WTC11 (cell line): ENCODE measurements at regions not wholly inside any gene's neighbourhood (a gene's known extent, or its start where the extent isn't known, plus 50 kb on each side); places are given as distances from the start of the nearest gene placed in this dataset.

Experiments
- ATAC-seq: fragments of 200-7000 bp; cut with Tn5 transposase; 2 replicates; pipeline ENCODE4 v1.10.0; 2021; ENCODE audit warnings: mild to moderate bottlenecking, moderate library complexity
- CTCF ChIA-PET: fragments of 300-600 bp; sonication (Branson Sonifier 250); formaldehyde crosslinking; loops from one replicate; lab custom pipeline; 2021; ENCODE audit warnings: antibody characterized with exemption; lab: Charles Lee
- POLR2A ChIA-PET: fragments of 350-600 bp; sonication (Branson Sonifier 250); formaldehyde crosslinking; loops from one replicate; lab custom pipeline; 2021; ENCODE audit warnings: antibody characterized with exemption; lab: Charles Lee
- DNase-seq: peaks from one replicate; pipeline ENCODE4 v3.0.0; 2021; ENCODE audit warnings: low spot score
- H3K27ac Mint-ChIP-seq: 2 replicates; pipeline ENCODE4 v1.8.0; 2021; ENCODE audit warnings: mixed read lengths
- H3K27me3 Mint-ChIP-seq: 2 replicates; pipeline ENCODE4 v1.8.0; 2021; ENCODE audit warnings: low read depth, mild to moderate bottlenecking, moderate library complexity, mixed read lengths
- H3K36me3 Mint-ChIP-seq: 2 replicates; pipeline ENCODE4 v1.8.0; 2021; ENCODE audit warnings: mixed read lengths
- H3K4me1 Mint-ChIP-seq: 2 replicates; pipeline ENCODE4 v1.8.0; 2022; ENCODE audit warnings: mixed read lengths
- H3K4me3 Mint-ChIP-seq: 2 replicates; pipeline ENCODE4 v1.8.0; 2021; ENCODE audit warnings: mild to moderate bottlenecking, moderate library complexity, mixed read lengths
- H3K9me3 Mint-ChIP-seq: 2 replicates; pipeline ENCODE4 v1.8.0; 2021; ENCODE audit warnings: mixed read lengths
- CBFB ChIP-seq: sonication (generic); formaldehyde crosslinking; IDR thresholded peaks from 2 replicates; pipeline ENCODE4 v1.8.1; 2022; ENCODE audit warnings: mild to moderate bottlenecking, low read depth, missing genetic modification reagents
- FOXJ3 ChIP-seq: sonication (generic); formaldehyde crosslinking; IDR thresholded peaks from 2 replicates; pipeline ENCODE4 v1.9.0; 2021; ENCODE audit warnings: missing genetic modification reagents, mild to moderate bottlenecking, borderline replicate concordance
- GTF2I ChIP-seq: fragments of 250-450 bp; sonication (Bioruptor Pico); conservative IDR thresholded peaks from 2 replicates; pipeline ENCODE4 v1.4.0; 2021; ENCODE audit warnings: mild to moderate bottlenecking
- HMGA2 ChIP-seq: fragments of 250-450 bp; sonication (Bioruptor Pico); IDR thresholded peaks from 2 replicates; pipeline ENCODE4 v1.4.0; 2021; ENCODE audit warnings: mild to moderate bottlenecking, moderate library complexity
- JAZF1 ChIP-seq: fragments of 250-450 bp; sonication (Bioruptor Pico); IDR thresholded peaks from 2 replicates; pipeline ENCODE4 v1.9.0; 2021; ENCODE audit warnings: moderate library complexity, mild to moderate bottlenecking, inconsistent platforms
- NFATC4 ChIP-seq: fragments of 250-450 bp; sonication (Bioruptor Pico); IDR thresholded peaks from 2 replicates; pipeline ENCODE4 v1.9.0; 2021; ENCODE audit warnings: mild to moderate bottlenecking
- PRRX2 ChIP-seq: fragments of 250-450 bp; sonication (Bioruptor Pico); IDR thresholded peaks from 2 replicates; pipeline ENCODE4 v1.8.0; 2021; ENCODE audit warnings: mild to moderate bottlenecking
- SMAD4 ChIP-seq: sonication (generic); formaldehyde crosslinking; IDR thresholded peaks from 2 replicates; pipeline ENCODE4 v1.8.0; 2022; ENCODE audit warnings: mild to moderate bottlenecking, missing genetic modification reagents
- TP53 ChIP-seq: sonication (generic); formaldehyde crosslinking; IDR thresholded peaks from 2 replicates; pipeline ENCODE4 v1.8.1; 2023; ENCODE audit warnings: mild to moderate bottlenecking, missing genetic modification reagents
- ZNF121 ChIP-seq: sonication (generic); formaldehyde crosslinking; IDR thresholded peaks from 2 replicates; pipeline ENCODE4 v1.8.0; 2023; ENCODE audit warnings: missing genetic modification reagents
- ZNF219 ChIP-seq: sonication (generic); formaldehyde crosslinking; IDR thresholded peaks from 2 replicates; pipeline ENCODE4 v1.8.0; 2023; ENCODE audit warnings: missing genetic modification reagents, mild to moderate bottlenecking, borderline replicate concordance
- ZNF263 ChIP-seq: sonication (generic); formaldehyde crosslinking; IDR thresholded peaks from 2 replicates; pipeline ENCODE4 v1.8.1; 2022; ENCODE audit warnings: low read depth, mild to moderate bottlenecking, moderate library complexity, missing genetic modification reagents
- TF ChIP-seq, protein P1 (sequence below): sonication (generic); formaldehyde crosslinking; IDR thresholded peaks from 2 replicates; pipeline ENCODE4 v1.8.0; 2022; ENCODE audit warnings: mild to moderate bottlenecking, missing genetic modification reagents
- TF ChIP-seq, protein P2 (sequence below): sonication (generic); formaldehyde crosslinking; IDR thresholded peaks from 2 replicates; pipeline ENCODE4 v1.8.1; 2023; ENCODE audit warnings: mild to moderate bottlenecking, moderate library complexity, missing genetic modification reagents
- TF ChIP-seq, protein P3 (sequence below): sonication (generic); formaldehyde crosslinking; IDR thresholded peaks from 2 replicates; pipeline ENCODE4 v1.8.0; 2022; ENCODE audit warnings: missing genetic modification reagents
- TF ChIP-seq, protein P4 (sequence below): sonication (generic); formaldehyde crosslinking; IDR thresholded peaks from 2 replicates; pipeline ENCODE4 v1.8.1; 2022; ENCODE audit warnings: missing genetic modification reagents, borderline replicate concordance
- TF ChIP-seq, protein P5 (sequence below): sonication (generic); formaldehyde crosslinking; IDR thresholded peaks from 2 replicates; pipeline ENCODE4 v1.8.1; 2023; ENCODE audit warnings: mild to moderate bottlenecking, missing genetic modification reagents, moderate library complexity
- TF ChIP-seq, protein P6 (sequence below): sonication (generic); formaldehyde crosslinking; IDR thresholded peaks from 2 replicates; pipeline ENCODE4 v1.8.0; 2022; ENCODE audit warnings: mild to moderate bottlenecking, missing genetic modification reagents
- TF ChIP-seq, protein P7 (sequence below): sonication (generic); formaldehyde crosslinking; IDR thresholded peaks from 2 replicates; pipeline ENCODE4 v1.8.1; 2022; ENCODE audit warnings: mild to moderate bottlenecking, moderate library complexity, missing genetic modification reagents

DNA sequence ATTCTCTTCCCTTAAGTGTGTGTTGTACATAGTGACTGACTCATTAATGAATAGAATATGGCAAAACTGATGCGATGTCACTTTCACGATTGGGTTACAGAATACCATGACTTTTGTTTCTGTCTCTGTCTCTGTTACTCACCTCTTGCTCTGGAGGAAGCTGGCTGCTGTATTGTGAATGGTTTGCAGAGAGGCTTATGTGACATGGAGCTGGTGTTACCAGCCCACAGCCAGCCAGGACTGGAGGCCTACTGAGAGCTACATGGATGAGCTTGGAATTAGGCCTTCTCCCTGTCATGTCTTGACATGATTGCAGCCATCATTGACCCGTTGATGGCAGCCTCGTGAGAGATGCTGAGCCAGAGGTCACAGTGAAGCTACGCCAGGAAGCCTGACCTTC is 161.9 kb downstream of the TAF11L14 start (continued):
- TF ChIP-seq, protein P1, sequence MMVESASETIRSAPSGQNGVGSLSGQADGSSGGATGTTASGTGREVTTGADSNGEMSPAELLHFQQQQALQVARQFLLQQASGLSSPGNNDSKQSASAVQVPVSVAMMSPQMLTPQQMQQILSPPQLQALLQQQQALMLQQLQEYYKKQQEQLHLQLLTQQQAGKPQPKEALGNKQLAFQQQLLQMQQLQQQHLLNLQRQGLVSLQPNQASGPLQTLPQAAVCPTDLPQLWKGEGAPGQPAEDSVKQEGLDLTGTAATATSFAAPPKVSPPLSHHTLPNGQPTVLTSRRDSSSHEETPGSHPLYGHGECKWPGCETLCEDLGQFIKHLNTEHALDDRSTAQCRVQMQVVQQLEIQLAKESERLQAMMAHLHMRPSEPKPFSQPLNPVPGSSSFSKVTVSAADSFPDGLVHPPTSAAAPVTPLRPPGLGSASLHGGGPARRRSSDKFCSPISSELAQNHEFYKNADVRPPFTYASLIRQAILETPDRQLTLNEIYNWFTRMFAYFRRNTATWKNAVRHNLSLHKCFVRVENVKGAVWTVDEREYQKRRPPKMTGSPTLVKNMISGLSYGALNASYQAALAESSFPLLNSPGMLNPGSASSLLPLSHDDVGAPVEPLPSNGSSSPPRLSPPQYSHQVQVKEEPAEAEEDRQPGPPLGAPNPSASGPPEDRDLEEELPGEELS (CRISPR knock-in tag) = no peak
- no peak for TF ChIP-seq HMGA2 (CRISPR knock-in tag)
- TF ChIP-seq, protein P2, sequence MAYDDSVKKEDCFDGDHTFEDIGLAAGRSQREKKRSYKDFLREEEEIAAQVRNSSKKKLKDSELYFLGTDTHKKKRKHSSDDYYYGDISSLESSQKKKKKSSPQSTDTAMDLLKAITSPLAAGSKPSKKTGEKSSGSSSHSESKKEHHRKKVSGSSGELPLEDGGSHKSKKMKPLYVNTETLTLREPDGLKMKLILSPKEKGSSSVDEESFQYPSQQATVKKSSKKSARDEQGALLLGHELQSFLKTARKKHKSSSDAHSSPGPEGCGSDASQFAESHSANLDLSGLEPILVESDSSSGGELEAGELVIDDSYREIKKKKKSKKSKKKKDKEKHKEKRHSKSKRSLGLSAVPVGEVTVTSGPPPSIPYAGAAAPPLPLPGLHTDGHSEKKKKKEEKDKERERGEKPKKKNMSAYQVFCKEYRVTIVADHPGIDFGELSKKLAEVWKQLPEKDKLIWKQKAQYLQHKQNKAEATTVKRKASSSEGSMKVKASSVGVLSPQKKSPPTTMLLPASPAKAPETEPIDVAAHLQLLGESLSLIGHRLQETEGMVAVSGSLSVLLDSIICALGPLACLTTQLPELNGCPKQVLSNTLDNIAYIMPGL (CRISPR knock-in tag) = no peak

DNA sequence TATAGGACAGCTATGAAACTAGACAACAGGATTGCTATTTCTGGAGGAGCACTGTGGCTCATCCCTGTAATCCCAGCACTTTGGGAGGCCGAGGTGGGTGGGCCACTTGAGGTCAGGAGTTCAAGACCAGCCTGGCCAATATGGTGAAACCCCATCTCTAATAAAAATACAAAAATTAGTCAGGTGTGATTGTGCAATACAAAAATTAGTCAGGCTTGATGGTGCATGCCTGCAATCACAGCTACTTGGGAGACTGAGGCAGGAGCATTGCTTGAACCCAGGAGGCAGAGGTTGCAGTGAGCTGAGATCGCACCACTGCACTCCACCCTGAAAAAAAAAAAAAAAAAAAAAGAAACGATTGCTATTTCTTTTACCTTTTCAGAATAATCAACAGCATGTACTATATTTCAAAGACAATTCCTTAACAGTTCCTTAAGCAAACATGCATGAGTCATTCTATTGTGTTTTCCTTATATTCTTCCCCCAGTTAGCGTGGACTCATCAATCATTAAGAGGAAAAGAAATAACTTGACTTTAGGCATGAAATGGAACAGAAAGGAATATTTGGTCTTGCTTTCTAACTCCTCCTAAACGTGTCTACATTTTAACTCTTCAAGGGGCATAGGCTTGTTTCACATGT is 162.6 kb downstream of the TAF11L14 start:
- no peak overlapping the region for H3K4me3 Mint-ChIP-seq
- ChIA-PET CTCF (no interaction called here), POLR2A (no interaction called here)
- no peaks in the 10 kb centered on the region; the same call in 1 of the 2 replicates for H3K4me1 Mint-ChIP-seq
- no peaks in the 10 kb centered on the region for H3K9me3 Mint-ChIP-seq
- H3K36me3 Mint-ChIP-seq = no peaks in the 10 kb centered on the region
- no peak for ATAC-seq
- no peak overlapping the region for H3K27ac Mint-ChIP-seq
- DNase-seq = no peak
- H3K27me3 Mint-ChIP-seq = no peaks in the 10 kb centered on the region
- no peak for TF ChIP-seq GTF2I (CRISPR knock-in tag)
- no peak for TF ChIP-seq CBFB (CRISPR knock-in tag)
- TF ChIP-seq, protein P2 (CRISPR knock-in tag) = no peak
- TF ChIP-seq ZNF121 (CRISPR knock-in tag) = no peak
- TF ChIP-seq, protein P3, sequence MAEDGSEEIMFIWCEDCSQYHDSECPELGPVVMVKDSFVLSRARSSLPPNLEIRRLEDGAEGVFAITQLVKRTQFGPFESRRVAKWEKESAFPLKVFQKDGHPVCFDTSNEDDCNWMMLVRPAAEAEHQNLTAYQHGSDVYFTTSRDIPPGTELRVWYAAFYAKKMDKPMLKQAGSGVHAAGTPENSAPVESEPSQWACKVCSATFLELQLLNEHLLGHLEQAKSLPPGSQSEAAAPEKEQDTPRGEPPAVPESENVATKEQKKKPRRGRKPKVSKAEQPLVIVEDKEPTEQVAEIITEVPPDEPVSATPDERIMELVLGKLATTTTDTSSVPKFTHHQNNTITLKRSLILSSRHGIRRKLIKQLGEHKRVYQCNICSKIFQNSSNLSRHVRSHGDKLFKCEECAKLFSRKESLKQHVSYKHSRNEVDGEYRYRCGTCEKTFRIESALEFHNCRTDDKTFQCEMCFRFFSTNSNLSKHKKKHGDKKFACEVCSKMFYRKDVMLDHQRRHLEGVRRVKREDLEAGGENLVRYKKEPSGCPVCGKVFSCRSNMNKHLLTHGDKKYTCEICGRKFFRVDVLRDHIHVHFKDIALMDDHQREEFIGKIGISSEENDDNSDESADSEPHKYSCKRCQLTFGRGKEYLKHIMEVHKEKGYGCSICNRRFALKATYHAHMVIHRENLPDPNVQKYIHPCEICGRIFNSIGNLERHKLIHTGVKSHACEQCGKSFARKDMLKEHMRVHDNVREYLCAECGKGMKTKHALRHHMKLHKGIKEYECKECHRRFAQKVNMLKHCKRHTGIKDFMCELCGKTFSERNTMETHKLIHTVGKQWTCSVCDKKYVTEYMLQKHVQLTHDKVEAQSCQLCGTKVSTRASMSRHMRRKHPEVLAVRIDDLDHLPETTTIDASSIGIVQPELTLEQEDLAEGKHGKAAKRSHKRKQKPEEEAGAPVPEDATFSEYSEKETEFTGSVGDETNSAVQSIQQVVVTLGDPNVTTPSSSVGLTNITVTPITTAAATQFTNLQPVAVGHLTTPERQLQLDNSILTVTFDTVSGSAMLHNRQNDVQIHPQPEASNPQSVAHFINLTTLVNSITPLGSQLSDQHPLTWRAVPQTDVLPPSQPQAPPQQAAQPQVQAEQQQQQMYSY (CRISPR knock-in tag) = no peak
- no peak for TF ChIP-seq TP53 (CRISPR knock-in tag)
- TF ChIP-seq, protein P4, sequence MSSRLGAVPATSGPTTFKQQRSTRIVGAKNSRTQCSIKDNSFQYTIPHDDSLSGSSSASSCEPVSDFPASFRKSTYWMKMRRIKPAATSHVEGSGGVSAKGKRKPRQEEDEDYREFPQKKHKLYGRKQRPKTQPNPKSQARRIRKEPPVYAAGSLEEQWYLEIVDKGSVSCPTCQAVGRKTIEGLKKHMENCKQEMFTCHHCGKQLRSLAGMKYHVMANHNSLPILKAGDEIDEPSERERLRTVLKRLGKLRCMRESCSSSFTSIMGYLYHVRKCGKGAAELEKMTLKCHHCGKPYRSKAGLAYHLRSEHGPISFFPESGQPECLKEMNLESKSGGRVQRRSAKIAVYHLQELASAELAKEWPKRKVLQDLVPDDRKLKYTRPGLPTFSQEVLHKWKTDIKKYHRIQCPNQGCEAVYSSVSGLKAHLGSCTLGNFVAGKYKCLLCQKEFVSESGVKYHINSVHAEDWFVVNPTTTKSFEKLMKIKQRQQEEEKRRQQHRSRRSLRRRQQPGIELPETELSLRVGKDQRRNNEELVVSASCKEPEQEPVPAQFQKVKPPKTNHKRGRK (CRISPR knock-in tag) = no peak
- TF ChIP-seq FOXJ3 = no peak
- no peak for TF ChIP-seq ZNF219 (CRISPR knock-in tag)
- no peak for TF ChIP-seq JAZF1 (CRISPR knock-in tag)
- no peak for TF ChIP-seq NFATC4
- TF ChIP-seq, protein P5, sequence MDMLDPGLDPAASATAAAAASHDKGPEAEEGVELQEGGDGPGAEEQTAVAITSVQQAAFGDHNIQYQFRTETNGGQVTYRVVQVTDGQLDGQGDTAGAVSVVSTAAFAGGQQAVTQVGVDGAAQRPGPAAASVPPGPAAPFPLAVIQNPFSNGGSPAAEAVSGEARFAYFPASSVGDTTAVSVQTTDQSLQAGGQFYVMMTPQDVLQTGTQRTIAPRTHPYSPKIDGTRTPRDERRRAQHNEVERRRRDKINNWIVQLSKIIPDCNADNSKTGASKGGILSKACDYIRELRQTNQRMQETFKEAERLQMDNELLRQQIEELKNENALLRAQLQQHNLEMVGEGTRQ (CRISPR knock-in tag) = no peak
- TF ChIP-seq ZNF263 (CRISPR knock-in tag) = no peak
- TF ChIP-seq, protein P6, sequence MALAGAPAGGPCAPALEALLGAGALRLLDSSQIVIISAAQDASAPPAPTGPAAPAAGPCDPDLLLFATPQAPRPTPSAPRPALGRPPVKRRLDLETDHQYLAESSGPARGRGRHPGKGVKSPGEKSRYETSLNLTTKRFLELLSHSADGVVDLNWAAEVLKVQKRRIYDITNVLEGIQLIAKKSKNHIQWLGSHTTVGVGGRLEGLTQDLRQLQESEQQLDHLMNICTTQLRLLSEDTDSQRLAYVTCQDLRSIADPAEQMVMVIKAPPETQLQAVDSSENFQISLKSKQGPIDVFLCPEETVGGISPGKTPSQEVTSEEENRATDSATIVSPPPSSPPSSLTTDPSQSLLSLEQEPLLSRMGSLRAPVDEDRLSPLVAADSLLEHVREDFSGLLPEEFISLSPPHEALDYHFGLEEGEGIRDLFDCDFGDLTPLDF (CRISPR knock-in tag) = no peak
- no peak for TF ChIP-seq SMAD4 (CRISPR knock-in tag)
- TF ChIP-seq, protein P7, sequence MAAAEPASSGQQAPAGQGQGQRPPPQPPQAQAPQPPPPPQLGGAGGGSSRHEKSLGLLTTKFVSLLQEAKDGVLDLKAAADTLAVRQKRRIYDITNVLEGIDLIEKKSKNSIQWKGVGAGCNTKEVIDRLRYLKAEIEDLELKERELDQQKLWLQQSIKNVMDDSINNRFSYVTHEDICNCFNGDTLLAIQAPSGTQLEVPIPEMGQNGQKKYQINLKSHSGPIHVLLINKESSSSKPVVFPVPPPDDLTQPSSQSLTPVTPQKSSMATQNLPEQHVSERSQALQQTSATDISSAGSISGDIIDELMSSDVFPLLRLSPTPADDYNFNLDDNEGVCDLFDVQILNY (CRISPR knock-in tag) = no peak
- no peak for TF ChIP-seq PRRX2 (CRISPR knock-in tag)
